ENCODE measurements at regions not wholly inside any gene's neighbourhood (a gene's known extent, or its start where the extent isn't known, plus 50 kb on each side); places are given as distances from the start of the nearest gene placed in this dataset.

- DNase-seq (ENCODE audit: extremely low read depth, insufficient read length) = no peak
- Histone ChIP-seq H3K4me3 (replicated peaks; ENCODE audit: low read depth, low read length) (no peak overlapping the region), H3K36me3 (ENCODE audit: control insufficient read depth, insufficient read depth, low read length) (no peaks in the 10 kb centered on the region), H3K27me3 (replicated peaks; ENCODE audit: control insufficient read depth, insufficient read depth, low read length) (no peaks in the 10 kb centered on the region)
- TF ChIP-seq, protein P1, sequence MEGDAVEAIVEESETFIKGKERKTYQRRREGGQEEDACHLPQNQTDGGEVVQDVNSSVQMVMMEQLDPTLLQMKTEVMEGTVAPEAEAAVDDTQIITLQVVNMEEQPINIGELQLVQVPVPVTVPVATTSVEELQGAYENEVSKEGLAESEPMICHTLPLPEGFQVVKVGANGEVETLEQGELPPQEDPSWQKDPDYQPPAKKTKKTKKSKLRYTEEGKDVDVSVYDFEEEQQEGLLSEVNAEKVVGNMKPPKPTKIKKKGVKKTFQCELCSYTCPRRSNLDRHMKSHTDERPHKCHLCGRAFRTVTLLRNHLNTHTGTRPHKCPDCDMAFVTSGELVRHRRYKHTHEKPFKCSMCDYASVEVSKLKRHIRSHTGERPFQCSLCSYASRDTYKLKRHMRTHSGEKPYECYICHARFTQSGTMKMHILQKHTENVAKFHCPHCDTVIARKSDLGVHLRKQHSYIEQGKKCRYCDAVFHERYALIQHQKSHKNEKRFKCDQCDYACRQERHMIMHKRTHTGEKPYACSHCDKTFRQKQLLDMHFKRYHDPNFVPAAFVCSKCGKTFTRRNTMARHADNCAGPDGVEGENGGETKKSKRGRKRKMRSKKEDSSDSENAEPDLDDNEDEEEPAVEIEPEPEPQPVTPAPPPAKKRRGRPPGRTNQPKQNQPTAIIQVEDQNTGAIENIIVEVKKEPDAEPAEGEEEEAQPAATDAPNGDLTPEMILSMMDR (IDR thresholded peaks at IDR 0.05; ENCODE audit: insufficient read depth, low read length, poor library complexity, severe bottlenecking) = no peak
These were observed 113.4 kb downstream of the CYRIA start for GRCh38 chr2:16552202-16552601.

GRCh38 chr2:16548036-16548435 is 117.6 kb downstream of the CYRIA start:
- Histone ChIP-seq H3K36me3 (ENCODE audit: control insufficient read depth, insufficient read depth, low read length) (no peaks in the 10 kb centered on the region), H3K4me3 (replicated peaks; ENCODE audit: low read depth, low read length) (no peak overlapping the region), H3K27me3 (replicated peaks; ENCODE audit: control insufficient read depth, insufficient read depth, low read length) (no peaks in the 10 kb centered on the region)
- TF ChIP-seq, protein P1 (IDR thresholded peaks at IDR 0.05; ENCODE audit: insufficient read depth, low read length, poor library complexity, severe bottlenecking) = no peak
- DNase-seq (ENCODE audit: extremely low read depth, insufficient read length) = no peak

GRCh38 chr2:16546128-16546754 is 119.4 kb downstream of the CYRIA start:
- no peak for DNase-seq (ENCODE audit: extremely low read depth, insufficient read length)
- H3K36me3 ChIP-seq (ENCODE audit: control insufficient read depth, insufficient read depth, low read length) = no peaks in the 10 kb centered on the region
- TF ChIP-seq, protein P1 (IDR thresholded peaks at IDR 0.05; ENCODE audit: insufficient read depth, low read length, poor library complexity, severe bottlenecking) = no peak
- H3K4me3 ChIP-seq (replicated peaks; ENCODE audit: low read depth, low read length) = no peak overlapping the region
- H3K27me3 ChIP-seq (replicated peaks; ENCODE audit: control insufficient read depth, insufficient read depth, low read length) = no peaks in the 10 kb centered on the region

- H3K36me3 ChIP-seq (ENCODE audit: control insufficient read depth, insufficient read depth, low read length) = no peaks in the 10 kb centered on the region
- TF ChIP-seq, protein P1 (IDR thresholded peaks at IDR 0.05; ENCODE audit: insufficient read depth, low read length, poor library complexity, severe bottlenecking) = no peak
- DNase-seq (ENCODE audit: extremely low read depth, insufficient read length) = no peak
- H3K27me3 ChIP-seq (replicated peaks; ENCODE audit: control insufficient read depth, insufficient read depth, low read length) = no peaks in the 10 kb centered on the region
- no peak overlapping the region for H3K4me3 ChIP-seq (replicated peaks; ENCODE audit: low read depth, low read length)
These were observed 126.9 kb downstream of the CYRIA start for GRCh38 chr2:16538707-16539106.

GRCh38 chr2:16537347-16537746 is 128.3 kb downstream of the CYRIA start:
- no peak for DNase-seq (ENCODE audit: extremely low read depth, insufficient read length)
- no peaks in the 10 kb centered on the region; the same call in 1 of the 2 replicates for H3K27me3 ChIP-seq (replicated peaks; ENCODE audit: control insufficient read depth, insufficient read depth, low read length)
- TF ChIP-seq, protein P1 (IDR thresholded peaks at IDR 0.05; ENCODE audit: insufficient read depth, low read length, poor library complexity, severe bottlenecking) = no peak

DNA sequence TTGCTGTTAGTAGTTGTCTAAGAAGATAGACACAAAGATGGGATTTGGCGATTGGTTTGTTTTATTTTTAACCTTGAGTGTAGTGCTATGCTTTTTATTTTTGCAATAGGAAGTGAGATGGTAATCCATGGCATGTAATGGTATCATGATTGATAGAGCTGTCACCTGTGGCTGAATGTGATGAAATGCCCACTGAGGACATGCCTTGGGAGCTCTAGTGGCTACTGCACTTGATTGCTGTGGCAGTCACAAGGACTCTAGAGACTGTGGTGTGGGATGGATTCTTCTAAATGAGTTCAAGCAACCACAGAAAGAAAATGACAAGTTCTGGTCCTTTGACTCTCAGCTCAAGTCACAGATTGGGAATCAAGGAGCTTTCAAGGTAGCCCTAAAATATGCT is 139.4 kb downstream of the CYRIA start:
- DNase-seq (ENCODE audit: extremely low read depth, insufficient read length) = no peak
- TF ChIP-seq, protein P1 (IDR thresholded peaks at IDR 0.05; ENCODE audit: insufficient read depth, low read length, poor library complexity, severe bottlenecking) = no peak
- H3K4me3 ChIP-seq (replicated peaks; ENCODE audit: low read depth, low read length) = no peak overlapping the region
- no peaks in the 10 kb centered on the region for H3K36me3 ChIP-seq (ENCODE audit: control insufficient read depth, insufficient read depth, low read length)
- no peaks in the 10 kb centered on the region for H3K27me3 ChIP-seq (replicated peaks; ENCODE audit: control insufficient read depth, insufficient read depth, low read length)

More at GRCh38 chr2:16537347-16537746, 128.3 kb downstream of the CYRIA start:
- Histone ChIP-seq H3K4me3 (replicated peaks; ENCODE audit: low read depth, low read length) (no peak overlapping the region), H3K36me3 (ENCODE audit: control insufficient read depth, insufficient read depth, low read length) (no peaks in the 10 kb centered on the region)
